ENCODE measurements at regions not wholly inside any gene's neighbourhood (a gene's known extent, or its start where the extent isn't known, plus 50 kb on each side); places are given as distances from the start of the nearest gene placed in this dataset.

DNA sequence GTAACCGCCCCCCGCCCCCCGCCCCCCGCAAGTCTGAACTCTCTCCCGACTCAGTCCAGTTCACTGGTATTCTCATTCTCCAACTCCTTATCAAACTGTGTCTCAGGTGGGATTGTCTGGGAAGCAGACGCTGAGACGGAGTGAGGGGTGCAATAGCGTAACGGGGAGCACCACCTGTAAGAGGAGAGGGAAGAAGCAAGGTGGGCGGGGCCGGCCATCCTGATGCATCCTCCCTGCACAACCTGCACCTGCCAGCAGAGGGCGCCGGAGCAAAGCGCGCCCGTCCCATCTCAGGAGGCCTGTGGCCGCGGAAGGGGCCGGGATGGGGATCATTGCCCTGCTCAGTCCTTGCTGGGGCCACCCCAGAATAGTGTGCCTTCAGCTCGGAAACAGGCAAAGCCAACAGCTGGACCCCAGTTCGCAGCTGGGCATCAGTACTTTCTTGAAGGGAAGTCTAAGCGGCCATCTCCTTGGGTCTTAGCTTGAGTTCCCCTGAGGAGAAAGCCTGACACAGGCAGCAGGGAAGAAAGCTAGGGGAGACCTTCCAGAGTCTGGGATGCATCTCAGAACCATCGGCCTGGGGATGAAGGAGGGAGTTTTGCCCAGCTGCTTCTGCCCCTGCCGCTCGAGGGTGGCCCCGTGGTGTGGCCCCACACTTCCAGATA is 208.0 kb downstream of the TFCP2L1 start (continued):
- TF ChIP-seq, protein P1, sequence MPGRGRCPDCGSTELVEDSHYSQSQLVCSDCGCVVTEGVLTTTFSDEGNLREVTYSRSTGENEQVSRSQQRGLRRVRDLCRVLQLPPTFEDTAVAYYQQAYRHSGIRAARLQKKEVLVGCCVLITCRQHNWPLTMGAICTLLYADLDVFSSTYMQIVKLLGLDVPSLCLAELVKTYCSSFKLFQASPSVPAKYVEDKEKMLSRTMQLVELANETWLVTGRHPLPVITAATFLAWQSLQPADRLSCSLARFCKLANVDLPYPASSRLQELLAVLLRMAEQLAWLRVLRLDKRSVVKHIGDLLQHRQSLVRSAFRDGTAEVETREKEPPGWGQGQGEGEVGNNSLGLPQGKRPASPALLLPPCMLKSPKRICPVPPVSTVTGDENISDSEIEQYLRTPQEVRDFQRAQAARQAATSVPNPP (CRISPR knock-in tag; IDR thresholded peaks at IDR 0.05): no peak
- no peak for TF ChIP-seq FLYWCH1 (CRISPR knock-in tag; IDR thresholded peaks at IDR 0.05)
- no peak for TF ChIP-seq ZNF589 (CRISPR knock-in tag; conservative IDR thresholded peaks at IDR 0.05)
- TF ChIP-seq ZNF549 (CRISPR knock-in tag; IDR thresholded peaks at IDR 0.05): no peak
- TF ChIP-seq ZNF446 (CRISPR knock-in tag; IDR thresholded peaks at IDR 0.05): no peak
- no peak for TF ChIP-seq MAF1 (CRISPR knock-in tag; IDR thresholded peaks at IDR 0.05; ENCODE audit: borderline replicate concordance)
- TF ChIP-seq, protein P2, sequence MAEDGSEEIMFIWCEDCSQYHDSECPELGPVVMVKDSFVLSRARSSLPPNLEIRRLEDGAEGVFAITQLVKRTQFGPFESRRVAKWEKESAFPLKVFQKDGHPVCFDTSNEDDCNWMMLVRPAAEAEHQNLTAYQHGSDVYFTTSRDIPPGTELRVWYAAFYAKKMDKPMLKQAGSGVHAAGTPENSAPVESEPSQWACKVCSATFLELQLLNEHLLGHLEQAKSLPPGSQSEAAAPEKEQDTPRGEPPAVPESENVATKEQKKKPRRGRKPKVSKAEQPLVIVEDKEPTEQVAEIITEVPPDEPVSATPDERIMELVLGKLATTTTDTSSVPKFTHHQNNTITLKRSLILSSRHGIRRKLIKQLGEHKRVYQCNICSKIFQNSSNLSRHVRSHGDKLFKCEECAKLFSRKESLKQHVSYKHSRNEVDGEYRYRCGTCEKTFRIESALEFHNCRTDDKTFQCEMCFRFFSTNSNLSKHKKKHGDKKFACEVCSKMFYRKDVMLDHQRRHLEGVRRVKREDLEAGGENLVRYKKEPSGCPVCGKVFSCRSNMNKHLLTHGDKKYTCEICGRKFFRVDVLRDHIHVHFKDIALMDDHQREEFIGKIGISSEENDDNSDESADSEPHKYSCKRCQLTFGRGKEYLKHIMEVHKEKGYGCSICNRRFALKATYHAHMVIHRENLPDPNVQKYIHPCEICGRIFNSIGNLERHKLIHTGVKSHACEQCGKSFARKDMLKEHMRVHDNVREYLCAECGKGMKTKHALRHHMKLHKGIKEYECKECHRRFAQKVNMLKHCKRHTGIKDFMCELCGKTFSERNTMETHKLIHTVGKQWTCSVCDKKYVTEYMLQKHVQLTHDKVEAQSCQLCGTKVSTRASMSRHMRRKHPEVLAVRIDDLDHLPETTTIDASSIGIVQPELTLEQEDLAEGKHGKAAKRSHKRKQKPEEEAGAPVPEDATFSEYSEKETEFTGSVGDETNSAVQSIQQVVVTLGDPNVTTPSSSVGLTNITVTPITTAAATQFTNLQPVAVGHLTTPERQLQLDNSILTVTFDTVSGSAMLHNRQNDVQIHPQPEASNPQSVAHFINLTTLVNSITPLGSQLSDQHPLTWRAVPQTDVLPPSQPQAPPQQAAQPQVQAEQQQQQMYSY (CRISPR knock-in tag; IDR thresholded peaks at IDR 0.05): no peak
- TF ChIP-seq, protein P3, sequence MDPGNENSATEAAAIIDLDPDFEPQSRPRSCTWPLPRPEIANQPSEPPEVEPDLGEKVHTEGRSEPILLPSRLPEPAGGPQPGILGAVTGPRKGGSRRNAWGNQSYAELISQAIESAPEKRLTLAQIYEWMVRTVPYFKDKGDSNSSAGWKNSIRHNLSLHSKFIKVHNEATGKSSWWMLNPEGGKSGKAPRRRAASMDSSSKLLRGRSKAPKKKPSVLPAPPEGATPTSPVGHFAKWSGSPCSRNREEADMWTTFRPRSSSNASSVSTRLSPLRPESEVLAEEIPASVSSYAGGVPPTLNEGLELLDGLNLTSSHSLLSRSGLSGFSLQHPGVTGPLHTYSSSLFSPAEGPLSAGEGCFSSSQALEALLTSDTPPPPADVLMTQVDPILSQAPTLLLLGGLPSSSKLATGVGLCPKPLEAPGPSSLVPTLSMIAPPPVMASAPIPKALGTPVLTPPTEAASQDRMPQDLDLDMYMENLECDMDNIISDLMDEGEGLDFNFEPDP (CRISPR knock-in tag; conservative IDR thresholded peaks at IDR 0.05): 0 out of 2 replicates have a peak, but pooled peaks have one; percentile 49
- TF ChIP-seq ZNF570 (CRISPR knock-in tag; IDR thresholded peaks at IDR 0.05; ENCODE audit: borderline replicate concordance): no peak
- TF ChIP-seq BHLHE40 (IDR thresholded peaks at IDR 0.05; ENCODE audit: low read length): no peak
- TF ChIP-seq, protein P4, sequence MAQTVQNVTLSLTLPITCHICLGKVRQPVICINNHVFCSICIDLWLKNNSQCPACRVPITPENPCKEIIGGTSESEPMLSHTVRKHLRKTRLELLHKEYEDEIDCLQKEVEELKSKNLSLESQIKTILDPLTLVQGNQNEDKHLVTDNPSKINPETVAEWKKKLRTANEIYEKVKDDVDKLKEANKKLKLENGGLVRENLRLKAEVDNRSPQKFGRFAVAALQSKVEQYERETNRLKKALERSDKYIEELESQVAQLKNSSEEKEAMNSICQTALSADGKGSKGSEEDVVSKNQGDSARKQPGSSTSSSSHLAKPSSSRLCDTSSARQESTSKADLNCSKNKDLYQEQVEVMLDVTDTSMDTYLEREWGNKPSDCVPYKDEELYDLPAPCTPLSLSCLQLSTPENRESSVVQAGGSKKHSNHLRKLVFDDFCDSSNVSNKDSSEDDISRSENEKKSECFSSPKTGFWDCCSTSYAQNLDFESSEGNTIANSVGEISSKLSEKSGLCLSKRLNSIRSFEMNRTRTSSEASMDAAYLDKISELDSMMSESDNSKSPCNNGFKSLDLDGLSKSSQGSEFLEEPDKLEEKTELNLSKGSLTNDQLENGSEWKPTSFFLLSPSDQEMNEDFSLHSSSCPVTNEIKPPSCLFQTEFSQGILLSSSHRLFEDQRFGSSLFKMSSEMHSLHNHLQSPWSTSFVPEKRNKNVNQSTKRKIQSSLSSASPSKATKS (CRISPR knock-in tag; IDR thresholded peaks at IDR 0.05): no peak
- TF ChIP-seq, protein P5, sequence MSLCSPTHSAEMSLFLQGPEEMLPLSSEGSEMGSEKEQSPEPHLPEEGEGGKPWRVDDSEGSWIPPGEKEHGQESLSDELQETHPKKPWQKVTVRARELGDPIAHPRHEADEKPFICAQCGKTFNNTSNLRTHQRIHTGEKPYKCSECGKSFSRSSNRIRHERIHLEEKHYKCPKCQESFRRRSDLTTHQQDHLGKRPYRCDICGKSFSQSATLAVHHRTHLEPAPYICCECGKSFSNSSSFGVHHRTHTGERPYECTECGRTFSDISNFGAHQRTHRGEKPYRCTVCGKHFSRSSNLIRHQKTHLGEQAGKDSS (CRISPR knock-in tag; IDR thresholded peaks at IDR 0.05; ENCODE audit: borderline replicate concordance, low read depth): no peak
- TF ChIP-seq ZNF879 (CRISPR knock-in tag; IDR thresholded peaks at IDR 0.05): no peak
- TF ChIP-seq, protein P6, sequence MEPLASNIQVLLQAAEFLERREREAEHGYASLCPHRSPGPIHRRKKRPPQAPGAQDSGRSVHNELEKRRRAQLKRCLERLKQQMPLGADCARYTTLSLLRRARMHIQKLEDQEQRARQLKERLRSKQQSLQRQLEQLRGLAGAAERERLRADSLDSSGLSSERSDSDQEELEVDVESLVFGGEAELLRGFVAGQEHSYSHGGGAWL (CRISPR knock-in tag; IDR thresholded peaks at IDR 0.05): 0 out of 2 replicates have a peak, but pooled peaks have one; percentile 37
- TF ChIP-seq ZNF557 (CRISPR knock-in tag; IDR thresholded peaks at IDR 0.05): no peak

Measured in HepG2 (cell line).